Neural progenitor cell (in vitro differentiated cells): ENCODE measurements at regions not wholly inside any gene's neighbourhood (a gene's known extent, or its start where the extent isn't known, plus 50 kb on each side); places are given as distances from the start of the nearest gene placed in this dataset.

Source experiments
- DNase-seq: peaks from one replicate; pipeline ENCODE4 v3.0.0-alpha.2; 2016; ENCODE audit warnings: low spot score
- H2AFZ ChIP-seq: fragments of 200-600 bp; sonication (generic); replicated peaks from 2 replicates; pipeline ENCODE4 v1.6.1; 2016; ENCODE audit warnings: antibody characterized with exemption
- H3F3A ChIP-seq: fragments of 200-600 bp; sonication (generic); 2 replicates; pipeline ENCODE4 v1.6.1; 2016; ENCODE audit warnings: antibody characterized with exemption, low read depth
- H3K27ac ChIP-seq: fragments of 200-600 bp; sonication (generic); 2 replicates; pipeline ENCODE4 v1.5.1; 2016; ENCODE audit warnings: mild to moderate bottlenecking
- H3K27me3 ChIP-seq: fragments of 200-600 bp; sonication (generic); 2 replicates; pipeline ENCODE4 v1.6.1; 2016; ENCODE audit warnings: mild to moderate bottlenecking, moderate library complexity
- H3K36me3 ChIP-seq: fragments of 200-600 bp; sonication (generic); 2 replicates; pipeline ENCODE4 v1.5.1; 2016
- H3K4me1 ChIP-seq: fragments of 200-600 bp; sonication (generic); 2 replicates; pipeline ENCODE4 v1.6.1; 2016; ENCODE audit warnings: mixed run types
- H3K4me2 ChIP-seq: fragments of 200-600 bp; sonication (generic); 2 replicates; pipeline ENCODE4 v1.6.1; 2016
- H3K4me3 ChIP-seq: fragments of 200-600 bp; sonication (generic); 2 replicates; pipeline ENCODE4 v1.5.1; 2016
- H3K79me2 ChIP-seq: fragments of 200-600 bp; sonication (generic); 2 replicates; pipeline ENCODE4 v1.6.1; 2016; ENCODE audit warnings: low read depth
- H3K9ac ChIP-seq: fragments of 200-600 bp; sonication (generic); 2 replicates; pipeline ENCODE4 v1.6.1; 2016
- H3K9me3 ChIP-seq: fragments of 200-600 bp; sonication (generic); 2 replicates; pipeline ENCODE4 v1.5.1; 2016; ENCODE audit warnings: low read depth
- H4K20me1 ChIP-seq: fragments of 200-600 bp; sonication (generic); 2 replicates; pipeline ENCODE4 v1.6.1; 2016; ENCODE audit warnings: low read depth
- H3K27ac Mint-ChIP-seq: 3 replicates; pipeline ENCODE4 v1.8.0; 2021; ENCODE audit warnings: mixed read lengths
- H3K27me3 Mint-ChIP-seq: 2 replicates; pipeline ENCODE4 v1.8.0; 2022; ENCODE audit warnings: low read depth, mild to moderate bottlenecking, inconsistent platforms, moderate library complexity, mixed read lengths; ENCODE audit not compliant: insufficient read depth
- H3K36me3 Mint-ChIP-seq: 3 replicates; pipeline ENCODE4 v1.8.0; 2021; ENCODE audit warnings: mixed read lengths
- H3K4me1 Mint-ChIP-seq: 3 replicates; pipeline ENCODE4 v1.8.0; 2021; ENCODE audit warnings: mixed read lengths
- H3K4me3 Mint-ChIP-seq: 3 replicates; pipeline ENCODE4 v1.8.0; 2021; ENCODE audit warnings: mild to moderate bottlenecking, moderate library complexity, mixed read lengths
- H3K9me3 Mint-ChIP-seq: 3 replicates; pipeline ENCODE4 v1.8.0; 2020; ENCODE audit warnings: mixed read lengths
- EZH2 ChIP-seq: fragments of 200-600 bp; sonication (generic); IDR thresholded peaks from 2 replicates; pipeline ENCODE4 v1.6.1; 2017; ENCODE audit warnings: antibody characterized with exemption, mild to moderate bottlenecking, moderate library complexity
- EZH2phosphoT487 ChIP-seq: fragments of 200-600 bp; sonication (generic); IDR thresholded peaks from 2 replicates; pipeline ENCODE4 v1.6.1; 2017; ENCODE audit warnings: antibody characterized with exemption
- TF ChIP-seq, protein P1 (sequence below): fragments of 200-600 bp; sonication (generic); IDR thresholded peaks from 2 replicates; pipeline ENCODE4 v1.5.1; 2017; ENCODE audit warnings: antibody characterized with exemption, mild to moderate bottlenecking

DNA sequence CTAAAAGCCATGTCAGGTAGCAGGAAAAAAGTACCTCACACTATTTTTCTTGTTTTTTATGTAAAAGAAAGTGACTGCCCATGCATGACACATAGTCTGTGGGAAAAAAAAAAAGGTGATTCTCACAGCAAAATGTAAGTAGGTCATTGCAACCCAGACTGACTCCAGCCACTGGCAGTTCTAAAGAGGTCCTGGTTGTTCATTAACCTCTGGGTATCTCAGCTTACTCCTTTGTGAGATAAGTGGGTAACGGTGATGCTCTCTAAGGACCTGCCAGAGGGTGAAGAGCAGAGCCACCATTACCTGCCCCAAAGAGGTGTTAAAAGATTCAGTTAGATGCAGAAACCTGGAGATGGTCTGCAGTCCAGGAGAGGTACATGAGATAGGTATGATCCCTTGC, 531.9 kb downstream of the GRIN2A start:
- TF ChIP-seq, protein P1, sequence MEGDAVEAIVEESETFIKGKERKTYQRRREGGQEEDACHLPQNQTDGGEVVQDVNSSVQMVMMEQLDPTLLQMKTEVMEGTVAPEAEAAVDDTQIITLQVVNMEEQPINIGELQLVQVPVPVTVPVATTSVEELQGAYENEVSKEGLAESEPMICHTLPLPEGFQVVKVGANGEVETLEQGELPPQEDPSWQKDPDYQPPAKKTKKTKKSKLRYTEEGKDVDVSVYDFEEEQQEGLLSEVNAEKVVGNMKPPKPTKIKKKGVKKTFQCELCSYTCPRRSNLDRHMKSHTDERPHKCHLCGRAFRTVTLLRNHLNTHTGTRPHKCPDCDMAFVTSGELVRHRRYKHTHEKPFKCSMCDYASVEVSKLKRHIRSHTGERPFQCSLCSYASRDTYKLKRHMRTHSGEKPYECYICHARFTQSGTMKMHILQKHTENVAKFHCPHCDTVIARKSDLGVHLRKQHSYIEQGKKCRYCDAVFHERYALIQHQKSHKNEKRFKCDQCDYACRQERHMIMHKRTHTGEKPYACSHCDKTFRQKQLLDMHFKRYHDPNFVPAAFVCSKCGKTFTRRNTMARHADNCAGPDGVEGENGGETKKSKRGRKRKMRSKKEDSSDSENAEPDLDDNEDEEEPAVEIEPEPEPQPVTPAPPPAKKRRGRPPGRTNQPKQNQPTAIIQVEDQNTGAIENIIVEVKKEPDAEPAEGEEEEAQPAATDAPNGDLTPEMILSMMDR: no peak
- no peak for TF ChIP-seq EZH2phosphoT487
- Mint-ChIP-seq H3K27ac (no peak overlapping the region), H3K4me3 (no peak overlapping the region), H3K9me3 (no peaks in the 10 kb centered on the region), H3K36me3 (no peaks in the 10 kb centered on the region), H3K27me3 (peaks cover 2% of the 10 kb centered on the region), H3K4me1 (peaks cover 8% of the 10 kb centered on the region)
- H3K27ac ChIP-seq: no peak overlapping the region
- no peak overlapping the region for H3K4me2 ChIP-seq
- H2AFZ ChIP-seq: no peak overlapping the region
- H3K27me3 ChIP-seq: no peaks in the 10 kb centered on the region
- no peak overlapping the region for H3K9ac ChIP-seq
- H4K20me1 ChIP-seq: no peaks in the 10 kb centered on the region
- peaks cover 9% of the 10 kb centered on the region for H3K4me1 ChIP-seq
- no peaks in the 10 kb centered on the region for H3K36me3 ChIP-seq
- no peaks in the 10 kb centered on the region for H3F3A ChIP-seq
- no peaks in the 10 kb centered on the region for H3K9me3 ChIP-seq
- no peak overlapping the region for H3K4me3 ChIP-seq
- no peak for DNase-seq
- H3K79me2 ChIP-seq: no peaks in the 10 kb centered on the region

DNA sequence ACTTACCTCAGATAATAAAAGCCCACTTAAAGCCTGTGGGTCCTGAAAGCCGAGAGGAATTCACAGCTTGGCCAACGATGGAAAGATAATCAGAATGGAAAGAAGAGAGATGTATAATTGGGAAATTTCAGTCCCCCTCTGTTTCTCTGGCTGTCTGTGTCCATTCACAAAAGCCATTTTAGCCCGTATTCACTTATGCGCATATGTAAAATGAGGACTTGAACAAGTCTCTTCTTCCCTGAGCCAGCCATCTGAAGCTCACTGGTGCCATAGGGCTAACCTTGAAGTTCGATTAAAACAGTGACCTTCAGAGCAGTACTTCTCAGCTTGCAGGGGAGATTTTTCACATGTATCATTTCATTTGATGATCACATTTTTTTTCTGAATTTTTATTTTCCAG, 527.2 kb downstream of the GRIN2A start:
- no peak for DNase-seq
- H3K9ac ChIP-seq: no peak overlapping the region
- no peaks in the 10 kb centered on the region for H3K9me3 ChIP-seq
- no peaks in the 10 kb centered on the region for H3K9me3 Mint-ChIP-seq
- no peaks in the 10 kb centered on the region for H3K27me3 Mint-ChIP-seq
- H3K79me2 ChIP-seq: no peaks in the 10 kb centered on the region
- no peak overlapping the region for H3K27ac ChIP-seq
- no peaks in the 10 kb centered on the region for H3K36me3 Mint-ChIP-seq
- H3K27ac Mint-ChIP-seq: no peak overlapping the region
- H3F3A ChIP-seq: no peaks in the 10 kb centered on the region
- H3K27me3 ChIP-seq: no peaks in the 10 kb centered on the region
- peaks cover 6% of the 10 kb centered on the region for H3K4me1 ChIP-seq
- TF ChIP-seq, protein P1: no peak
- TF ChIP-seq EZH2 (no peak), EZH2phosphoT487 (no peak)
- H2AFZ ChIP-seq: no peak overlapping the region
- peaks cover 8% of the 10 kb centered on the region for H3K4me1 Mint-ChIP-seq
- no peaks in the 10 kb centered on the region for H3K36me3 ChIP-seq
- H3K4me2 ChIP-seq: no peak overlapping the region
- H4K20me1 ChIP-seq: no peaks in the 10 kb centered on the region
- H3K4me3 Mint-ChIP-seq: no peak overlapping the region
- no peak overlapping the region for H3K4me3 ChIP-seq

- Mint-ChIP-seq H3K27me3 (peaks cover 6% of the 10 kb centered on the region), H3K9me3 (no peaks in the 10 kb centered on the region), H3K4me3 (no peak overlapping the region), H3K27ac (no peak overlapping the region), H3K4me1 (peaks cover 5% of the 10 kb centered on the region), H3K36me3 (no peaks in the 10 kb centered on the region)
- TF ChIP-seq EZH2 (no peak), EZH2phosphoT487 (no peak)
- TF ChIP-seq, protein P1: no peak
- Histone ChIP-seq H3F3A (no peaks in the 10 kb centered on the region), H4K20me1 (no peaks in the 10 kb centered on the region), H3K9ac (no peak overlapping the region), H3K36me3 (no peaks in the 10 kb centered on the region), H3K4me2 (no peak overlapping the region), H3K79me2 (no peaks in the 10 kb centered on the region), H3K4me3 (no peak overlapping the region), H3K9me3 (no peaks in the 10 kb centered on the region), H3K27me3 (no peaks in the 10 kb centered on the region), H2AFZ (no peak overlapping the region), H3K4me1 (no peaks in the 10 kb centered on the region), H3K27ac (no peak overlapping the region)
- DNase-seq: no peak
Observed at GRCh38 chr16:9657641-9658040, 524.6 kb downstream of the GRIN2A start.

DNA sequence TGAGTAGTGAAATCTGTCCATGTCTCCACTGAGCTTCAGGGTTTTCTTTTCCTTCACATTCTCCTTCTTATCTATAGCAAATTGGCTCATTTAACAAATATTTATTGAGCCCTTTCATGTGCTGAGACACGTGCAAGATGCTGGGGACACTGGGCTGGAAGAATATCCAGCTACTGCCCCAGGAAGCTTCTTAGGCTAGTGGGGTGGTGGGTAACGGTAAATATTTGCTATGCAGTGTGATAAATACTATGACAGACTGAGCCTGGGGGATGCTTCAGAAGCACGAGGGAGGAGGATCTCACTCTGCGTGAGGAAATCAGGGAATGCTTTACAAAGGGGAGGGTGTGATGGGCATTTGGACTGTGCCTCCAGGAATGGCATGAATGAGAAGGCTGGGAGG, 524.1 kb downstream of the GRIN2A start:
- Histone ChIP-seq H3K79me2 (no peaks in the 10 kb centered on the region), H3K4me2 (no peak overlapping the region), H2AFZ (no peak overlapping the region), H3F3A (no peaks in the 10 kb centered on the region), H3K9me3 (no peaks in the 10 kb centered on the region), H4K20me1 (no peaks in the 10 kb centered on the region), H3K9ac (no peak overlapping the region), H3K4me3 (no peak overlapping the region), H3K27ac (no peak overlapping the region), H3K27me3 (no peaks in the 10 kb centered on the region), H3K36me3 (no peaks in the 10 kb centered on the region), H3K4me1 (no peaks in the 10 kb centered on the region)
- Mint-ChIP-seq H3K27ac (no peak overlapping the region), H3K36me3 (no peaks in the 10 kb centered on the region), H3K4me3 (no peak overlapping the region), H3K9me3 (no peaks in the 10 kb centered on the region), H3K4me1 (peaks cover 4% of the 10 kb centered on the region), H3K27me3 (peaks cover 6% of the 10 kb centered on the region)
- no peak for DNase-seq
- TF ChIP-seq, protein P1: no peak
- no peak for TF ChIP-seq EZH2phosphoT487
- no peak for TF ChIP-seq EZH2
